Esophagus squamous epithelium (tissue), 4 donors: ENCODE measurements at regions not wholly inside any gene's neighbourhood (a gene's known extent, or its start where the extent isn't known, plus 50 kb on each side); places are given as distances from the start of the nearest gene placed in this dataset.

Experiments used
- POLR2A ChIP-seq, 4 donors: fragments of 450-650 bp; IDR thresholded peaks; one replicate each; pipeline ENCODE4 v1.6.1; 2017; ENCODE audit warnings: antibody characterized with exemption in 4 of 4, mild to moderate bottlenecking in 4 of 4, moderate library complexity in 3 of 4
- TF ChIP-seq, protein P1 (sequence below), 6 experiments: fragments of 450-650 bp in 4 of 6; fragments of 200-600 bp in 2 of 6; sonication (generic) in 2 of 6; IDR thresholded peaks; one replicate each; pipeline ENCODE4 v1.5.1; 2016 to 2019; ENCODE audit warnings: antibody characterized with exemption in 6 of 6, mild to moderate bottlenecking in 4 of 6, moderate library complexity in 4 of 6

DNA sequence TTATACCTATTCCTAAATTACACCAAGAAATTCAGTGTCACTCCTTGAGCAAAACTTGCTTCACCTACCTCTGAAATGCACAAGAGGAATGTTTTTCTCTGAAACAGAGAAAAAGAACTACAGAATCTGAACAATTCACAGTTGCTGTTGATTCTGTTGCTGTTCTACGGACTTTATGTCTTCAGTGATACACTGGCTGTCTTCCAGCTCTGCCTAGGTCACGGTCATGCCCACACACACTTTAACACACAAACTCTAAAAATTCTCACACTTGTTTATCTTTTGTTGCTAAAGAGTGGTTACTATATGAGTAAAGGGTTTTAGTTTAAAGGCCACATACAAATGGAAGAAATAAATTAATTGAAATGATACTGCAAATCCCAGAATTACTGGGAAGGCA, 124.4 kb upstream of the SPRY2 start:
- TF ChIP-seq, protein P1, sequence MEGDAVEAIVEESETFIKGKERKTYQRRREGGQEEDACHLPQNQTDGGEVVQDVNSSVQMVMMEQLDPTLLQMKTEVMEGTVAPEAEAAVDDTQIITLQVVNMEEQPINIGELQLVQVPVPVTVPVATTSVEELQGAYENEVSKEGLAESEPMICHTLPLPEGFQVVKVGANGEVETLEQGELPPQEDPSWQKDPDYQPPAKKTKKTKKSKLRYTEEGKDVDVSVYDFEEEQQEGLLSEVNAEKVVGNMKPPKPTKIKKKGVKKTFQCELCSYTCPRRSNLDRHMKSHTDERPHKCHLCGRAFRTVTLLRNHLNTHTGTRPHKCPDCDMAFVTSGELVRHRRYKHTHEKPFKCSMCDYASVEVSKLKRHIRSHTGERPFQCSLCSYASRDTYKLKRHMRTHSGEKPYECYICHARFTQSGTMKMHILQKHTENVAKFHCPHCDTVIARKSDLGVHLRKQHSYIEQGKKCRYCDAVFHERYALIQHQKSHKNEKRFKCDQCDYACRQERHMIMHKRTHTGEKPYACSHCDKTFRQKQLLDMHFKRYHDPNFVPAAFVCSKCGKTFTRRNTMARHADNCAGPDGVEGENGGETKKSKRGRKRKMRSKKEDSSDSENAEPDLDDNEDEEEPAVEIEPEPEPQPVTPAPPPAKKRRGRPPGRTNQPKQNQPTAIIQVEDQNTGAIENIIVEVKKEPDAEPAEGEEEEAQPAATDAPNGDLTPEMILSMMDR (IDR thresholded peaks at IDR 0.05), result no peak
- no peak for TF ChIP-seq POLR2A (IDR thresholded peaks at IDR 0.05)
